Left renal pelvis (tissue), 4 donors: ENCODE measurements at regions not wholly inside any gene's neighbourhood (a gene's known extent, or its start where the extent isn't known, plus 50 kb on each side); places are given as distances from the start of the nearest gene placed in this dataset.

Source experiments
- DNase-seq, 4 donors: peaks; one replicate each; pipeline ENCODE4 v3.0.0-alpha.2; 2013; ENCODE audit warnings: low read depth in 4 of 4, low spot score in 3 of 4

- no peak for DNase-seq
Measured at GRCh38 chr14:49527221-49527620, 59.0 kb downstream of the RPS29 start.

- DNase-seq, result no peak
Measured at GRCh38 chr14:49526101-49526500, 60.1 kb downstream of the RPS29 start.

GRCh38 chr14:49516286-49516685, 69.9 kb downstream of the RPS29 start:
- DNase-seq, result no peak

DNA sequence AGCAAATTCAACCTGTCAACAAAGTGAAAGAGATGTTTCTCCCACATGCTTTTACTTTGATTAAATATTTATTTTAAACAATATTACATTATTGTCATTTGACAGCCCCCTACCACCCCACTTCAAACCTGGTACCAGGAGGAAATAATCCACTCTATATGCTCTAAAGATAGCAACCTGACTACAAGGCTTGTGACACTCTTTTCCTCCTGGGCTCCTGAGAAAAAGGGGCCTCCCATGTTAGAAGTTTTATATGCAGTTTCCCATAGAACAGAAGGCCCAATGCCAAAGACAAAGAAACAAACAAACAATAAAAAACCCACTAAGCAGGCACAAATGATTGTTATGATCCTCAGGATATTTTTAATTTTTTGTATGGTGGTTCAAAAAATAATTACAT, 73.6 kb downstream of the RPS29 start:
- no peak for DNase-seq

GRCh38 chr14:49512147-49512551, 74.0 kb downstream of the RPS29 start:
- DNase-seq, result no peak

GRCh38 chr14:49508124-49508523, 78.1 kb downstream of the RPS29 start:
- no peak for DNase-seq

- DNase-seq, result no peak
Measured at GRCh38 chr14:49506650-49507049, 79.5 kb downstream of the RPS29 start.

DNA sequence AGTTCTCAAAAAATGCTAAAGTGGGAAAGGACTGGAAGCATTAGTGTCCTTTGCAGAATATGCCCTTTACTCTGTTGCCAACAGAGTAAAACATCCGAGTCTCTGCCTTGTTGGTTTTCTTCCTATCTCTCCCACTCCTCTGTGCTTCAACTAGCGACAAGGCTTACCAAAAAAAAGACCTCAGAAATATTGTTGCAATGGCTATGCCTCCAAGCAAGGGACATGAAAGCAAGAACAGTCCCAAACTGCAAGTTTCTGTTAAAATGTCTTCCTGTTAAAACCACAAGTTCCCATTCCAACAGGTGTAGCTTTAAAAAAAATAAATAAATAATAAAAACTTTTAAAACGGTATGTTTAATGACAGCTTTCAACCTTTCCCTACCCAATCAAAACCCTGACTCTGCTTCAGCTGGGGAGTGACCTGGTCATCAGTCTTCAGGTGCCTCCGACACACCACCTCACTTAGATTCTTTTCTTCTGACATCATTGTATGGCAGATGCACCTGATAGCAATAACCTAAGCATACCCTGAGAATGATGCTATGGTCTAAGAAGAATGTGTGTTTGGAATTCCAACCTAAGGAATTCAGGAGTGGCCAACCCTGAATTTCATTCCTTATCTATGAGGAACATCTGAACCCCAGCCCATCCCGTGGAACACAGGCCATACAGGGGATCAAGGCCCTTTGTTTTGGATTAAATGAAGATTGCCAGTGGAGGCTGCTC, 81.0 kb downstream of the RPS29 start:
- DNase-seq, result no peak

DNA sequence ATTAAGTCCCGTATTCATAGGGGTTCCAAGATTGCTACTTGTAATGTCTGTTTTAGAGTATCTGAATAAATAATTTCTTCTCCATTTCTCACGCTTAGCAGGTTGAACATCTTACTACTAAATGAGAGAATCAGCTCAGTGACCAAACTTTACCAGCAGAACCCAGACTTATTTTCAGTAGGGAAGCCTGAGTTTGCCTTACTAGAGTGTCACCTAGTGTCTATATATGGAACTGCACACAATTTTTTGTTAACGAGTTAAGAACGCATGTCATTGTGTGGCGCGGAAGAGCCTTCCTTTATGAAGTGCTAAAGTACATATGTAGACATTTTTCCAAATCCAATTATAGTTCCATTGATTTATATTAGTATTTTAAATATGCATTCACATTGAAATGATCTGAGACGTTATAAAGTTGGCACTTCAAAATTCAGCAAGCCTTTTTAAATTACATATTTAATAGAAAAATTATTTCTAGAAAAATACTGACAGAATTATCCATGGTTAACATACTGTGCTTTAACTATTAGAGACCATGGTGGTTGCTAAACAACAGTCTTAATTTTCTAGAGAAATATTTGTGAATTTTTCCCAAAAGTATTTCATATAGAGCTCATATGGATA, 88.3 kb downstream of the RPS29 start:
- DNase-seq, result peak; percentile 31 to 70 (median 62)

DNA sequence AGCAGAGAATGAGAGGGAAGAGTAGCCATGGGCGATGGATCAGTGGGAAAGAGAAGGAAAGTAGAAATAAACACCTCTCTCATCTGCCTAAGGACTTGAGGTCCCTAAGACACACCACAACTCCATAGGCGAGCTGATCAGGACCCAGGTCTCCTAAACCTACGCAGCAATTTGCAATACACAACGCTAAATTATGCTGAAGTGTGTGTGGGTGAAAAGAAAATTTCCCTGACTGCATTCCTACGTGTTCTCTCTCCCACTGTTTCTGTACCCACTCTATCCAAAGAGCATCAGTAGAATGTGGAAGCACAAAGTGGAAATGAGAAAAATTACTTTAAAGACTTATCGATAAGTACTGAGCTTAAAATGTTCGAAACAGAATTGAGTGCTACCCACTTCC, 88.9 kb downstream of the RPS29 start:
- DNase-seq, result no peak

GRCh38 chr14:49494836-49495235, 91.3 kb downstream of the RPS29 start:
- no peak for DNase-seq

- DNase-seq, result no peak
Measured at GRCh38 chr14:49493557-49493956, 92.6 kb downstream of the RPS29 start.

GRCh38 chr14:49492151-49492550, 94.0 kb downstream of the RPS29 start:
- no peak for DNase-seq

DNA sequence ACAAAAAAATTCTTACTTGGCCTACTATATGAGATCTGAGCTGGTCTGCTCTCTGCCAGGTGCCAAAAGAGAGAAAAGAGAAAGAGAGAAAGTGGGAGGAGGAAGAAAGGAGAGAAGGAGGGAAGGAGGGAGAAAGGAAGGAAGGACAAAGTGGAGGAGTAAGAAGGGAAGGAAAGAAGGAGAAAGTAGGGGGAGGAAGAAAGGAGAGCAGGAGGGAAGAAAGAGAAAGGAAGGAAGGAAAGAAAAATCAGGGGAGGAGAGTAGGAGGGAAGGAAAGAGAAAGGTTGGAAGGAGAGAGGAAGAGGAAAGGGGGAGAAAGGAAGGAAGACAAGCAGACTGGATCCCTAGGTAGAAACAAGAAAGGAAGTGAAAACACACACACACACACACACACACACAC, 96.8 kb downstream of the RPS29 start:
- DNase-seq, result no peak

GRCh38 chr14:49487238-49487637, 98.9 kb downstream of the RPS29 start:
- no peak for DNase-seq

- DNase-seq, result no peak
Measured at GRCh38 chr14:49485290-49485689, 100.9 kb downstream of the RPS29 start.

DNA sequence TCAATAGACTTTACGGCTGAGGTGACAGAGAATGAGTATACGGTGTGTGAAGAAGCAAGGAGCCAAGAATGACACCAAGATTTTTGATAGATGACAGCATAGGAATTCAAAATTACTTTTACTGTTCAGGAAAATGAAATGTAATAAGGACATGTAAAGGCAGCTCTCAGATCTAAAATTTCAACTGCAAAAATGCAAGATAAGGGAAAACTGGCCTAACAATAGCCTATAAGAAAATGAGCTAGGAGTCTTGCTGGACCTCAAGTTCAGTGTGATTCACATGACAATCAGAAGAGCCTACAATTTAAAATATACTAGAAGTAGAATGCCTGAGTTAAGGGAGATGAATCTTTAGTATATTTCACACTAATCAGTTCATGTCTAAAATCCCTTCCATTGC, 102.0 kb downstream of the RPS29 start:
- DNase-seq, result no peak

DNA sequence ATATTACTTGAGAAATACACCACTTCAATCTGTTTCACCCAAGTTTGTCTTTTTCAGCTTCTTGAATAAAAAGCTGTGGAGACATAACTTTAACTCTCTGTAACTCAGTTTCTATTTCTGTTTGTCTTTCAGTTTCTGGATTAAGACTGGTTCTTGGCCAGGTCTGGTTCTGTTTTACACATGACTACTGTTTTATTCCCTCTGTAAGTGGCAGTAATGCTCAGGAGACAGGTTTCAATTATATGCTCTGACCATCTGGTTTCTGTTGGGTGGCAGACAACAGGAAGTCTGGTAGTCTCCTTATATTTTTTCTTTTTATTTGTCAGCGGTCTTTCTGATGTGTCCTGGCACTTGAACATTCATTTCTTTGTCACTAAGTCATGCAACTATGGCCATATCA, 102.9 kb downstream of the RPS29 start:
- DNase-seq, result no peak

GRCh38 chr14:49480979-49481498, 105.1 kb downstream of the RPS29 start:
- DNase-seq, result no peak

GRCh38 chr14:49480053-49480760, 106.0 kb downstream of the RPS29 start:
- DNase-seq, result no peak

DNA sequence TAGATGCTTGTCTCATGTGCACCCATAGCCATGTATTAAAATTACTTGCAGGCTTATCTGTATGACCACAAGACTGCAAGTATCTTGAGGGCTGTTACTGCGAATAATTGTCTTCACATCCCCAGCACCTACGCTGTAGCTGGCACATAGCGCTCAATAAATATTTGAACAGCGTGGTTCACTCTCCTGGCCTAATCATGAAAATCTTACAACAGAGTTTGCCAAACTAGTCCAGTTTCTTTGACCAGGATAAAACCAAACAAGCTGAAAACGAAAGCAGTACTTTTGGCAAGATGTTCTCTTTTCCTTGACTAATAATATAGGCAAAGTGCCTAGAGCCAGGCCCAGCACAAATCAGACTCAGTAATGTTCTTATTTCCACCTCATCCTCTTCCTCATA, 106.7 kb downstream of the RPS29 start:
- no peak for DNase-seq

DNA sequence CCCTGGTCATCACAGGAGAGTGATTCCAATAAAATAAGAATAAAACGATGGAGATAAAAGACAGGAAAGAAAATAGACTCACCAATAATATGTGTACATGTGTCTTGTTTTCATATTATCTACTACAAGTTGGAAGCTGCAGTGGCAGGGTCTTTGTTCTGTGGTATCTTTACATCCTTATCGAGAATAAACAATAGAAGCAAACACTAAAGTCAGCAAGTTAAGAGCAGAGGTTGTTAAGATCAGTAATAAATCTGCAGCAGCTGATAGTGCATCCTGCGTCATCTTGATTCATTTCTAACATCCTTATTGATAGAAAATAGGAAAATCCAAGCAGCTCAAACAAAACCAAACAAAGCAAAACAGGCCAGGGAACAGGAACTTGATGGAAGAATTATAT, 107.4 kb downstream of the RPS29 start:
- no peak for DNase-seq
